Neural cell (in vitro differentiated cells): ENCODE measurements at regions not wholly inside any gene's neighbourhood (a gene's known extent, or its start where the extent isn't known, plus 50 kb on each side); places are given as distances from the start of the nearest gene placed in this dataset.

Experiments
- MXI1 ChIP-seq: fragments of 450-650 bp; conservative IDR thresholded peaks from 2 replicates; pipeline ENCODE4 v1.6.1; 2014; ENCODE audit warnings: antibody characterized with exemption, mild to moderate bottlenecking; ENCODE audit not compliant: poor library complexity, severe bottlenecking
- TF ChIP-seq, protein P1 (sequence below): fragments of 450-650 bp; IDR thresholded peaks from 2 replicates; pipeline ENCODE4 v1.5.1; 2014; ENCODE audit warnings: antibody characterized with exemption, mild to moderate bottlenecking, moderate library complexity; ENCODE audit not compliant: poor library complexity, severe bottlenecking

DNA sequence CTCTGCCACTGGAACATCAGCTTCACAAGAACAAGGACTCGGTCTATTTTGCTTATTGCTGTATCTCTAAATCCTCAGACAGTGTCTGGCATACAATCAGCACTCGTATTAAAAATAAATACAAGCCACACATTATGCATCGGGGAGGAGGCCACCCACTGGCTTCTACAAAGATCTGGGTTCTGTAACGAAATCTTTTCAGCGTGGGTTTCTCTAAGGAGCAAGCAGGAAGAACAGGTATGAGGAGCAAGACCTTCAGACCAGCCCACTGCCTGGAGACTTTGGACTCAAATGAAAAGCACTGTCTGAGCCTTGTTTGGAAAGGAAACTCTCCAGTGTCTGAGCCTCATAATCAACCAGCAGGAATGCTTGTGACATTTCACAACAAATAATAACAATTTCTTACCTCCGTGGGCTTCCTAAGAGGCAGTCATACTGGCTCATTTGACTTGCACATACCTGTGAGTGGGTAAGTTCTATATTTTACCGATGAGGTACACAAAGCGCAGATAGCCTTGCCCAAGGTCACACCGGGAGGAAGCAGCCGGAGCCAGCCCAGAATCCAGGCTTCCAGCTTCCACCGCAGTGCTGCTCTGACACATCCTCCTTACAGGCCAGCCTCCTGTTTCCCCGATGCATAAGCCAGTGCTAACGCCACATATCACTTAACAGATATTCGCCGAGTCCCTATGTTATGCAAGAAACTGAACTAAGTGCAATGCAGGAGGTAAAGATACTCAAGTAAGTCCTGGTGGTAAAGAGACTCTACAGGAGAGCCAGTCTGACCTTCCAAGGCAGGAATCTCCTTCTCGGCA is 118.6 kb upstream of the TNRC6C start:
- TF ChIP-seq, protein P1, sequence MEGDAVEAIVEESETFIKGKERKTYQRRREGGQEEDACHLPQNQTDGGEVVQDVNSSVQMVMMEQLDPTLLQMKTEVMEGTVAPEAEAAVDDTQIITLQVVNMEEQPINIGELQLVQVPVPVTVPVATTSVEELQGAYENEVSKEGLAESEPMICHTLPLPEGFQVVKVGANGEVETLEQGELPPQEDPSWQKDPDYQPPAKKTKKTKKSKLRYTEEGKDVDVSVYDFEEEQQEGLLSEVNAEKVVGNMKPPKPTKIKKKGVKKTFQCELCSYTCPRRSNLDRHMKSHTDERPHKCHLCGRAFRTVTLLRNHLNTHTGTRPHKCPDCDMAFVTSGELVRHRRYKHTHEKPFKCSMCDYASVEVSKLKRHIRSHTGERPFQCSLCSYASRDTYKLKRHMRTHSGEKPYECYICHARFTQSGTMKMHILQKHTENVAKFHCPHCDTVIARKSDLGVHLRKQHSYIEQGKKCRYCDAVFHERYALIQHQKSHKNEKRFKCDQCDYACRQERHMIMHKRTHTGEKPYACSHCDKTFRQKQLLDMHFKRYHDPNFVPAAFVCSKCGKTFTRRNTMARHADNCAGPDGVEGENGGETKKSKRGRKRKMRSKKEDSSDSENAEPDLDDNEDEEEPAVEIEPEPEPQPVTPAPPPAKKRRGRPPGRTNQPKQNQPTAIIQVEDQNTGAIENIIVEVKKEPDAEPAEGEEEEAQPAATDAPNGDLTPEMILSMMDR, result no peak
- TF ChIP-seq MXI1, result no peak
